HCEC 1CT (cell line): ENCODE measurements at regions not wholly inside any gene's neighbourhood (a gene's known extent, or its start where the extent isn't known, plus 50 kb on each side); places are given as distances from the start of the nearest gene placed in this dataset.
"Not testable (repeated sequence)": the region's sequence is repeated elsewhere in the genome, so short reads cannot be mapped to it uniquely, and the experiment has no call there.

ENCODE experiments used
- DNase-seq: peaks from one replicate; pipeline ENCODE4 v3.0.0-alpha.2; 2017

GRCh38 chr10:29363930-29364329 lies 75.1 kb downstream of the LYZL1 start:
- DNase-seq = not testable (repeated sequence)

GRCh38 chr10:29366206-29366605 lies 77.3 kb downstream of the LYZL1 start:
- not testable (repeated sequence) for DNase-seq

- no peak for DNase-seq
These were observed 80.5 kb downstream of the LYZL1 start for GRCh38 chr10:29369419-29369818.

- DNase-seq = no peak
These were observed 81.5 kb downstream of the LYZL1 start for GRCh38 chr10:29370097-29371092.

- no peak for DNase-seq
These were observed 84.0 kb downstream of the LYZL1 start for GRCh38 chr10:29372920-29373319.

- no peak for DNase-seq
These were observed 85.3 kb downstream of the LYZL1 start for GRCh38 chr10:29374162-29374561.

- DNase-seq = no peak
These were observed 87.0 kb downstream of the LYZL1 start for GRCh38 chr10:29375888-29376287.

- DNase-seq = peak; percentile 23
These were observed 88.6 kb downstream of the LYZL1 start for GRCh38 chr10:29377333-29377961.

GRCh38 chr10:29378106-29378505 lies 89.2 kb downstream of the LYZL1 start:
- DNase-seq = no peak

- DNase-seq = no peak
These were observed 90.3 kb downstream of the LYZL1 start for GRCh38 chr10:29379208-29379607.

GRCh38 chr10:29379777-29380598 lies 91.1 kb downstream of the LYZL1 start:
- not testable (repeated sequence) for DNase-seq

- not testable (repeated sequence) for DNase-seq
These were observed 92.0 kb downstream of the LYZL1 start for GRCh38 chr10:29380599-29381511.

GRCh38 chr10:29386342-29386999 lies 97.6 kb downstream of the LYZL1 start:
- DNase-seq = peak; percentile 17

- DNase-seq = no peak
These were observed 98.4 kb downstream of the LYZL1 start for GRCh38 chr10:29387269-29387668.

- DNase-seq = not testable (repeated sequence)
These were observed 99.2 kb downstream of the LYZL1 start for GRCh38 chr10:29388112-29388511.

- DNase-seq = no peak
These were observed 100.6 kb downstream of the LYZL1 start for GRCh38 chr10:29389493-29389892.

- no peak for DNase-seq
These were observed 101.1 kb downstream of the LYZL1 start for GRCh38 chr10:29389935-29390334.

- DNase-seq = peak; percentile 39
These were observed 103.6 kb downstream of the LYZL1 start for GRCh38 chr10:29392376-29393021.

- DNase-seq = no peak
These were observed 105.6 kb downstream of the LYZL1 start for GRCh38 chr10:29394321-29394932.

- DNase-seq = no peak
These were observed 106.5 kb downstream of the LYZL1 start for GRCh38 chr10:29395409-29395808.
